Activated T-cell treated with anti-CD3 and anti-CD28 coated beads, Interleukin-2, amount 50 U/mL, for 24 hours (primary cell): ENCODE measurements at regions not wholly inside any gene's neighbourhood (a gene's known extent, or its start where the extent isn't known, plus 50 kb on each side); places are given as distances from the start of the nearest gene placed in this dataset.
"Not testable (repeated sequence)": the region's sequence is repeated elsewhere in the genome, so short reads cannot be mapped to it uniquely, and the experiment has no call there.

Experiments
- DNase-seq: peaks from one replicate; pipeline ENCODE4 v3.0.0-alpha.2; 2020
- H3K27ac Mint-ChIP-seq: 2 replicates; pipeline ENCODE4 v1.8.0; 2020; ENCODE audit warnings: mild to moderate bottlenecking, mixed read lengths
- H3K27me3 Mint-ChIP-seq: 2 replicates; pipeline ENCODE4 v1.8.0; 2020; ENCODE audit warnings: mixed read lengths
- H3K36me3 Mint-ChIP-seq: 2 replicates; pipeline ENCODE4 v1.8.0; 2020; ENCODE audit warnings: low read depth, mixed read lengths
- H3K4me1 Mint-ChIP-seq: 2 replicates; pipeline ENCODE4 v1.8.0; 2020; ENCODE audit warnings: low read depth, mixed read lengths
- H3K4me3 Mint-ChIP-seq: 2 replicates; pipeline ENCODE4 v1.8.0; 2020; ENCODE audit warnings: mild to moderate bottlenecking, moderate library complexity, mixed read lengths
- H3K9me3 Mint-ChIP-seq: 2 replicates; pipeline ENCODE4 v1.8.0; 2020; ENCODE audit warnings: mixed read lengths

GRCh38 chr3:184440151-184440550, 60.3 kb downstream of the CHRD start:
- Mint-ChIP-seq H3K4me1 (peaks cover 1% of the 10 kb centered on the region), H3K4me3 (no peak overlapping the region), H3K27ac (no peak overlapping the region), H3K36me3 (no peaks in the 10 kb centered on the region), H3K9me3 (peaks cover 7% of the 10 kb centered on the region), H3K27me3 (peaks cover 11% of the 10 kb centered on the region)
- no peak for DNase-seq

- Mint-ChIP-seq H3K27me3 (peaks cover 7% of the 10 kb centered on the region), H3K4me1 (peaks cover 1% of the 10 kb centered on the region), H3K4me3 (no peak overlapping the region), H3K9me3 (peaks cover 7% of the 10 kb centered on the region), H3K27ac (no peak overlapping the region), H3K36me3 (no peaks in the 10 kb centered on the region)
- no peak for DNase-seq
Measured at GRCh38 chr3:184441202-184441900, 61.5 kb downstream of the CHRD start.

GRCh38 chr3:184443364-184443763, 63.5 kb downstream of the CHRD start:
- Mint-ChIP-seq H3K27ac (no peak overlapping the region), H3K27me3 (peaks cover 4% of the 10 kb centered on the region), H3K9me3 (peaks cover 5% of the 10 kb centered on the region), H3K4me1 (peaks cover 1% of the 10 kb centered on the region), H3K36me3 (no peaks in the 10 kb centered on the region), H3K4me3 (no peak overlapping the region)
- DNase-seq, result no peak

GRCh38 chr3:184443831-184444230, 64.0 kb downstream of the CHRD start:
- H3K27ac Mint-ChIP-seq, result no peak overlapping the region
- H3K4me3 Mint-ChIP-seq, result no peak overlapping the region
- no peaks in the 10 kb centered on the region for H3K9me3 Mint-ChIP-seq
- peaks cover 1% of the 10 kb centered on the region for H3K4me1 Mint-ChIP-seq
- no peaks in the 10 kb centered on the region for H3K36me3 Mint-ChIP-seq
- no peak for DNase-seq
- H3K27me3 Mint-ChIP-seq, result peaks cover 4% of the 10 kb centered on the region

- Mint-ChIP-seq H3K27me3 (peaks cover 3% of the 10 kb centered on the region), H3K4me1 (no peaks in the 10 kb centered on the region), H3K27ac (no peak overlapping the region), H3K36me3 (no peaks in the 10 kb centered on the region), H3K9me3 (no peaks in the 10 kb centered on the region), H3K4me3 (no peak overlapping the region)
- DNase-seq, result no peak
Measured at GRCh38 chr3:184448321-184449160, 68.7 kb downstream of the CHRD start.

GRCh38 chr3:184449161-184449515, 69.3 kb downstream of the CHRD start:
- peaks cover 3% of the 10 kb centered on the region for H3K27me3 Mint-ChIP-seq
- H3K4me1 Mint-ChIP-seq, result no peaks in the 10 kb centered on the region
- no peaks in the 10 kb centered on the region for H3K36me3 Mint-ChIP-seq
- no peak for DNase-seq
- no peak overlapping the region for H3K27ac Mint-ChIP-seq
- no peak overlapping the region for H3K4me3 Mint-ChIP-seq
- no peaks in the 10 kb centered on the region for H3K9me3 Mint-ChIP-seq

- H3K4me1 Mint-ChIP-seq, result no peaks in the 10 kb centered on the region
- H3K27ac Mint-ChIP-seq, result no peak overlapping the region
- H3K27me3 Mint-ChIP-seq, result peaks cover 3% of the 10 kb centered on the region
- no peaks in the 10 kb centered on the region for H3K9me3 Mint-ChIP-seq
- no peak overlapping the region for H3K4me3 Mint-ChIP-seq
- no peak for DNase-seq
- H3K36me3 Mint-ChIP-seq, result no peaks in the 10 kb centered on the region
Measured at GRCh38 chr3:184450547-184450946, 70.7 kb downstream of the CHRD start.

- no peak for DNase-seq
- Mint-ChIP-seq H3K27me3 (peaks cover 3% of the 10 kb centered on the region), H3K9me3 (no peaks in the 10 kb centered on the region), H3K27ac (no peak overlapping the region), H3K36me3 (no peaks in the 10 kb centered on the region), H3K4me1 (no peaks in the 10 kb centered on the region), H3K4me3 (no peak overlapping the region)
Measured at GRCh38 chr3:184453296-184453695, 73.4 kb downstream of the CHRD start.

- H3K27ac Mint-ChIP-seq, result no peak overlapping the region
- no peak overlapping the region for H3K4me3 Mint-ChIP-seq
- no peaks in the 10 kb centered on the region for H3K9me3 Mint-ChIP-seq
- no peak for DNase-seq
- H3K4me1 Mint-ChIP-seq, result no peaks in the 10 kb centered on the region
- peaks cover 3% of the 10 kb centered on the region for H3K27me3 Mint-ChIP-seq
- H3K36me3 Mint-ChIP-seq, result no peaks in the 10 kb centered on the region
Measured at GRCh38 chr3:184455991-184456390, 76.1 kb downstream of the CHRD start.

- H3K27me3 Mint-ChIP-seq, result peaks cover 3% of the 10 kb centered on the region
- no peaks in the 10 kb centered on the region for H3K36me3 Mint-ChIP-seq
- no peak overlapping the region for H3K27ac Mint-ChIP-seq
- no peak overlapping the region for H3K4me3 Mint-ChIP-seq
- DNase-seq, result no peak
- no peaks in the 10 kb centered on the region for H3K4me1 Mint-ChIP-seq
- H3K9me3 Mint-ChIP-seq, result no peaks in the 10 kb centered on the region
Measured at GRCh38 chr3:184456476-184456875, 76.6 kb downstream of the CHRD start.

- Mint-ChIP-seq H3K4me1 (no peaks in the 10 kb centered on the region), H3K27ac (no peak overlapping the region), H3K4me3 (no peak overlapping the region), H3K27me3 (peaks cover 3% of the 10 kb centered on the region), H3K36me3 (no peaks in the 10 kb centered on the region), H3K9me3 (no peaks in the 10 kb centered on the region)
- DNase-seq, result no peak
Measured at GRCh38 chr3:184457329-184457728, 77.5 kb downstream of the CHRD start.

GRCh38 chr3:184457784-184458377, 78.0 kb downstream of the CHRD start:
- H3K27ac Mint-ChIP-seq, result not testable (repeated sequence)

GRCh38 chr3:184459355-184459754, 79.5 kb downstream of the CHRD start:
- Mint-ChIP-seq H3K4me1 (no peaks in the 10 kb centered on the region), H3K27ac (no peak overlapping the region), H3K9me3 (no peaks in the 10 kb centered on the region), H3K36me3 (no peaks in the 10 kb centered on the region), H3K4me3 (no peak overlapping the region), H3K27me3 (no peaks in the 10 kb centered on the region)
- DNase-seq, result no peak

More at GRCh38 chr3:184457784-184458377, 78.0 kb downstream of the CHRD start:
- not testable (repeated sequence) for H3K27me3 Mint-ChIP-seq, H3K9me3 Mint-ChIP-seq, H3K4me3 Mint-ChIP-seq, DNase-seq, H3K36me3 Mint-ChIP-seq, H3K4me1 Mint-ChIP-seq

GRCh38 chr3:184460276-184460675, 80.4 kb downstream of the CHRD start:
- DNase-seq, result no peak
- Mint-ChIP-seq H3K36me3 (no peaks in the 10 kb centered on the region), H3K27me3 (no peaks in the 10 kb centered on the region), H3K27ac (no peak overlapping the region), H3K9me3 (no peaks in the 10 kb centered on the region), H3K4me3 (no peak overlapping the region), H3K4me1 (no peaks in the 10 kb centered on the region)

GRCh38 chr3:184461219-184461618, 81.4 kb downstream of the CHRD start:
- Mint-ChIP-seq H3K4me3 (no peak overlapping the region), H3K9me3 (no peaks in the 10 kb centered on the region), H3K36me3 (no peaks in the 10 kb centered on the region), H3K27ac (no peak overlapping the region), H3K4me1 (no peaks in the 10 kb centered on the region), H3K27me3 (no peaks in the 10 kb centered on the region)
- no peak for DNase-seq
